HCT116 (cell line): ENCODE measurements at regions not wholly inside any gene's neighbourhood (a gene's known extent, or its start where the extent isn't known, plus 50 kb on each side); places are given as distances from the start of the nearest gene placed in this dataset.

Experiments
- ATAC-seq: fragments of 200-7000 bp; cut with Tn5 transposase; 2 replicates; pipeline ENCODE4 v1.9.1; 2020; ENCODE audit warnings: mild to moderate bottlenecking, moderate library complexity
- BruUV-seq: library from RNA; stranded (reverse); fragments of 400-500 nt; replicated peaks from 2 replicates; lab custom pipeline; 2021; lab: Mats Ljungman, UMichigan
- CTCF ChIA-PET: fragments of 300-600 bp; sonication (Branson Sonifier 250); formaldehyde crosslinking; loops from one replicate; lab custom pipeline; 2021; ENCODE audit warnings: antibody characterized with exemption; lab: Charles Lee
- POLR2A ChIA-PET: fragments of 300-600, 350-600 bp; sonication (Branson Sonifier 250); formaldehyde crosslinking; loops from one replicate; lab custom pipeline; 2021; ENCODE audit warnings: antibody characterized with exemption; lab: Charles Lee
- RAD21 ChIA-PET, 2 experiments: fragments of 300-600 bp; sonication (Branson Sonifier 250); formaldehyde crosslinking; loops; one replicate each; lab custom pipeline; 2023; ENCODE audit warnings: low total read pairs in 2 of 2; ENCODE audit not compliant: uncharacterized antibody in 2 of 2, unreplicated experiment in 2 of 2, low non-redundant PET in 1 of 2; lab: Charles Lee
- DNase-seq: peaks from one replicate; pipeline ENCODE4 v3.0.0-alpha.2; 2010; ENCODE audit warnings: low read depth, low spot score
- H2AFZ ChIP-seq: fragments of 200-600 bp; shearing (Covaris generic), sonication (generic); 2 replicates; pipeline ENCODE4 v1.6.1; 2017; ENCODE audit warnings: low read depth, mixed run types, mixed read lengths, antibody characterized with exemption, low read length; ENCODE audit not compliant: poor library complexity, severe bottlenecking
- H3K27ac ChIP-seq: 2 replicates; pipeline ENCODE4 v1.5.1; 2012; ENCODE audit warnings: low read depth, low read length
- H3K27me3 ChIP-seq: fragments of 200-600 bp; sonication (generic); 2 replicates; pipeline ENCODE4 v1.6.1; 2016; ENCODE audit warnings: mixed run types, low read length, mixed read lengths; ENCODE audit not compliant: insufficient read depth
- H3K36me3 ChIP-seq, 2 experiments: fragments of 200-500 bp in 1 of 2; fragments of 200-600 bp in 1 of 2; sonication (Bioruptor generic) in 1 of 2; sonication (generic) in 1 of 2; 2 replicates each; pipeline versions ENCODE4 v1.5.1 to v1.6.1; 2014 to 2016; ENCODE audit warnings: low read length in 2 of 2, inconsistent platforms in 1 of 2, mixed read lengths in 1 of 2, mixed run types in 1 of 2; ENCODE audit not compliant: insufficient read depth in 2 of 2, control insufficient read depth in 1 of 2
- H3K4me1 ChIP-seq, 2 experiments: fragments of 200-600 bp in 1 of 2; sonication (generic) in 1 of 2; 2 replicates each; pipeline versions ENCODE4 v1.5.1 to v1.6.1; 2012 to 2017; ENCODE audit warnings: low read length in 2 of 2, inconsistent platforms in 1 of 2, mild to moderate bottlenecking in 1 of 2, mixed read lengths in 1 of 2, mixed run types in 1 of 2, moderate library complexity in 1 of 2; ENCODE audit not compliant: insufficient read depth in 2 of 2, control insufficient read depth in 1 of 2
- H3K4me2 ChIP-seq: fragments of 200-600 bp; sonication (generic); 2 replicates; pipeline ENCODE4 v1.6.1; 2017; ENCODE audit warnings: mixed run types, low read length, mixed read lengths
- H3K4me3 ChIP-seq, 2 experiments: fragments of 200-600 bp in 1 of 2; sonication (generic) in 1 of 2; replicated peaks in 1 of 2; 2 replicates each; pipeline ENCODE4 v1.5.1; 2011 to 2016; ENCODE audit warnings: low read length in 2 of 2, control low read depth in 1 of 2, low read depth in 1 of 2, mild to moderate bottlenecking in 1 of 2, mixed read lengths in 1 of 2, mixed run types in 1 of 2
- H3K79me2 ChIP-seq: fragments of 200-600 bp; sonication (generic); 2 replicates; pipeline ENCODE4 v1.6.1; 2017; ENCODE audit warnings: mild to moderate bottlenecking, mixed run types, low read length, moderate library complexity, mixed read lengths; ENCODE audit not compliant: insufficient read depth
- H3K9ac ChIP-seq: fragments of 200-600 bp; sonication (generic); 2 replicates; pipeline ENCODE4 v1.6.1; 2016; ENCODE audit warnings: low read length, mixed read lengths
- H3K9me2 ChIP-seq: fragments of 200-600 bp; sonication (generic), shearing (Covaris generic); 2 replicates; pipeline ENCODE4 v1.6.1; 2017; ENCODE audit warnings: mixed run types, mild to moderate bottlenecking, moderate library complexity; ENCODE audit not compliant: insufficient read depth
- H3K9me3 ChIP-seq, 2 experiments: fragments of 200-500 bp in 1 of 2; fragments of 200-600 bp in 1 of 2; sonication (Bioruptor generic) in 1 of 2; sonication (generic) in 1 of 2; 2 replicates each; pipeline ENCODE4 v1.6.1; 2014 to 2017; ENCODE audit warnings: low read length in 2 of 2, mixed read lengths in 2 of 2, inconsistent platforms in 1 of 2, low read depth in 1 of 2, mild to moderate bottlenecking in 1 of 2, mixed run types in 1 of 2, moderate library complexity in 1 of 2; ENCODE audit not compliant: control insufficient read depth in 1 of 2, insufficient read depth in 1 of 2
- H4K20me1 ChIP-seq: fragments of 200-600 bp; sonication (generic), shearing (Covaris generic); 2 replicates; pipeline ENCODE4 v1.6.1; 2017; ENCODE audit warnings: mixed run types, mild to moderate bottlenecking, moderate library complexity; ENCODE audit not compliant: insufficient read depth
- ATF3 ChIP-seq: IDR thresholded peaks from 2 replicates; pipeline ENCODE4 v1.6.1; 2012
- CBX3 ChIP-seq: IDR thresholded peaks from 2 replicates; pipeline ENCODE4 v1.6.1; 2012; ENCODE audit warnings: low read depth
- CEBPB ChIP-seq: IDR thresholded peaks from 2 replicates; pipeline ENCODE4 v1.6.1; 2012; ENCODE audit warnings: low read depth
- EGR1 ChIP-seq: IDR thresholded peaks from 2 replicates; pipeline ENCODE4 v1.6.1; 2012; ENCODE audit warnings: low read depth
- JUND ChIP-seq: IDR thresholded peaks from 2 replicates; pipeline ENCODE4 v1.6.1; 2012
- POLR2A ChIP-seq: IDR thresholded peaks from 2 replicates; pipeline ENCODE4 v1.7.0; 2011; ENCODE audit warnings: borderline replicate concordance; ENCODE audit not compliant: insufficient read depth, insufficient read length; ENCODE audit errors: extremely low read depth
- REST ChIP-seq: IDR thresholded peaks from 2 replicates; pipeline ENCODE4 v1.6.1; 2012; ENCODE audit warnings: low read depth
- SIN3A ChIP-seq: IDR thresholded peaks from 2 replicates; pipeline ENCODE4 v1.6.1; 2012; ENCODE audit warnings: low read depth
- SP1 ChIP-seq: IDR thresholded peaks from 2 replicates; pipeline ENCODE4 v1.6.1; 2012; ENCODE audit warnings: low read depth
- SRF ChIP-seq: IDR thresholded peaks from 2 replicates; pipeline ENCODE4 v1.6.1; 2012; ENCODE audit warnings: low read depth
- YY1 ChIP-seq: IDR thresholded peaks from 2 replicates; pipeline ENCODE4 v1.6.1; 2011; ENCODE audit warnings: low read length, low read depth, moderate library complexity, mild to moderate bottlenecking; ENCODE audit not compliant: insufficient replicate concordance; ENCODE audit errors: extremely low read depth
- ZBTB33 ChIP-seq: IDR thresholded peaks from 2 replicates; pipeline ENCODE4 v1.6.1; 2011; ENCODE audit warnings: mild to moderate bottlenecking, low read length, moderate library complexity; ENCODE audit not compliant: insufficient replicate concordance; ENCODE audit errors: extremely low read depth
- ZFX ChIP-seq: fragments of 450-650 bp; IDR thresholded peaks from 2 replicates; pipeline ENCODE4 v1.6.1; 2017
- ZNF274 ChIP-seq: fragments of 200-500 bp; sonication (Bioruptor generic); IDR thresholded peaks from 2 replicates; pipeline ENCODE4 v1.6.1; 2014; ENCODE audit warnings: mild to moderate bottlenecking, low read depth, low read length, inconsistent platforms
- intact Hi-C: fragments of 100-400 bp; cut with micrococcal nuclease; formaldehyde crosslinking; loops from 2 replicates; pipeline ENCODE4 v1.10.0; 2022

GRCh38 chr5:87674235-87674634 lies 261.5 kb upstream of the CCNH start:
- H3K9ac ChIP-seq, result no peak overlapping the region
- H3K4me1 ChIP-seq, result no peaks in the 10 kb centered on the region
- intact Hi-C loops, result no loop called here
- ATAC-seq (no peak), DNase-seq (no peak)
- no peaks in the 10 kb centered on the region for H3K9me2 ChIP-seq
- H3K27ac ChIP-seq, result no peak overlapping the region
- no peaks in the 10 kb centered on the region for H3K9me3 ChIP-seq
- ChIA-PET POLR2A (no interaction called here), CTCF (no interaction called here), RAD21 (no interaction called here)
- H4K20me1 ChIP-seq, result no peaks in the 10 kb centered on the region
- no peak for TF ChIP-seq SRF
- no peak for TF ChIP-seq CEBPB
- no peak for TF ChIP-seq ZBTB33
- no peak overlapping the region for H3K4me2 ChIP-seq
- H3K36me3 ChIP-seq, result no peaks in the 10 kb centered on the region
- no peaks in the 10 kb centered on the region for H3K79me2 ChIP-seq
- no TSS peak for BruUV-seq
- no peak overlapping the region for H3K4me3 ChIP-seq
- no peak overlapping the region for H2AFZ ChIP-seq
- no peaks in the 10 kb centered on the region for H3K27me3 ChIP-seq

GRCh38 chr5:87671146-87671545 lies 258.4 kb upstream of the CCNH start:
- H3K9ac ChIP-seq, result no peak overlapping the region
- no peak overlapping the region for H3K27ac ChIP-seq
- H3K4me2 ChIP-seq, result no peak overlapping the region
- H3K36me3 ChIP-seq, result no peaks in the 10 kb centered on the region
- no peaks in the 10 kb centered on the region for H3K9me2 ChIP-seq
- H3K27me3 ChIP-seq, result no peaks in the 10 kb centered on the region
- peak overlapping the region; percentile 27 for H2AFZ ChIP-seq
- no peaks in the 10 kb centered on the region for H3K9me3 ChIP-seq
- ChIA-PET POLR2A (no interaction called here), CTCF (no interaction called here), RAD21 (no interaction called here)
- ATAC-seq (no peak), DNase-seq (no peak)
- H3K4me1 ChIP-seq, result no peaks in the 10 kb centered on the region
- intact Hi-C loops, result no loop called here
- BruUV-seq, result no TSS peak
- H3K4me3 ChIP-seq, result no peak overlapping the region
- H4K20me1 ChIP-seq, result no peaks in the 10 kb centered on the region
- no peaks in the 10 kb centered on the region for H3K79me2 ChIP-seq
- TF ChIP-seq SIN3A, result no peak
- no peak for TF ChIP-seq SP1
- TF ChIP-seq EGR1, result no peak
- TF ChIP-seq YY1, result no peak
- no peak for TF ChIP-seq ZFX
- TF ChIP-seq CBX3, result no peak
- no peak for TF ChIP-seq ATF3
- TF ChIP-seq ZNF274, result no peak
- TF ChIP-seq JUND, result no peak
- TF ChIP-seq REST, result no peak
- no peak for TF ChIP-seq POLR2A
- TF ChIP-seq ZBTB33, result no peak
